ENCODE measurements at regions not wholly inside any gene's neighbourhood (a gene's known extent, or its start where the extent isn't known, plus 50 kb on each side); places are given as distances from the start of the nearest gene placed in this dataset.

DNA sequence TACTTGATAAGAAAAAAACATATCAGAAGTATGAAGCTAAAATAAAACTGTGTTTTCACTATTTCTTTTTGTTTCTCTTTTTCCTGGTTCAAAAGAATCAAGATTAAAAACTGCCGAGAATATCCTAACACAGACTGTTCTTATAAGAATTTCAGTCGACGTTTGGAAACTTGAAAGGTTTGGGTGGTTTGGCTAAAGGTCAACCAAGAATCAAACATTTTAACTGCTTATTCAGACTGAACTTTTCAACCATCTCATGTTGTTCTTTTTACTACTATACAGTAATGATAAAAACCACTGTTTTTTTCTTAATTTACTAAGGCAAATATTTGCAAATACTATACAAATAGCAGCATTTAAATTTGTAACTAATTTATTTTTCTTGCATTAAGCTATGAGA, 308.5 kb upstream of the TFPI start:
- WGBS, 2 donors, result 43 to 66% methylated on average over 3 of the region's 3 CpGs
- peak in 1 of 3 donors; percentile 16 for DNase-seq
- no peak for TF ChIP-seq CTCF (IDR thresholded peaks at IDR 0.05; ENCODE audit: control extremely low read depth, extremely low read depth)
- H3K27me3 ChIP-seq (ENCODE audit: control insufficient read depth in 3 of 3, insufficient read depth in 3 of 3, low read length in 2 of 3), result no peaks in the 10 kb centered on the region
- H3K4me3 ChIP-seq, result no peak overlapping the region
- H3K9ac ChIP-seq (ENCODE audit: insufficient read depth in 1 of 2, low read length in 2 of 2), result no peak overlapping the region
- no peaks in the 10 kb centered on the region for H3K36me3 ChIP-seq (ENCODE audit: control insufficient read depth in 4 of 4, insufficient read depth in 4 of 4, low read length in 4 of 4)
- no peak for ATAC-seq (ENCODE audit: insufficient read depth, low FRiP score)
- H3K4me1 ChIP-seq (ENCODE audit: control insufficient read depth in 5 of 5, insufficient read depth in 5 of 5, low read length in 5 of 5), result peaks cover 0 to 29% (median 0%) of the 10 kb centered on the region in 5 donors
- H3K27ac ChIP-seq (ENCODE audit: low read depth in 1 of 2, low read length in 1 of 2), result no peak overlapping the region
- peaks cover 0 to under 1% (median 0%) of the 10 kb centered on the region in 4 donors for H3K9me3 ChIP-seq (ENCODE audit: control insufficient read depth in 4 of 4, insufficient read depth in 3 of 4, low read length in 3 of 4)

- no peaks in the 10 kb centered on the region for H3K36me3 ChIP-seq (ENCODE audit: control insufficient read depth in 4 of 4, insufficient read depth in 4 of 4, low read length in 4 of 4)
- no peak for TF ChIP-seq CTCF (IDR thresholded peaks at IDR 0.05; ENCODE audit: control extremely low read depth, extremely low read depth)
- no peak overlapping the region for H3K9ac ChIP-seq (ENCODE audit: insufficient read depth in 1 of 2, low read length in 2 of 2)
- peaks cover 0 to 13% (median 0%) of the 10 kb centered on the region in 5 donors for H3K4me1 ChIP-seq (ENCODE audit: control insufficient read depth in 5 of 5, insufficient read depth in 5 of 5, low read length in 5 of 5)
- no peak overlapping the region for H3K4me3 ChIP-seq
- DNase-seq, result no peak
- H3K27me3 ChIP-seq (ENCODE audit: control insufficient read depth in 3 of 3, insufficient read depth in 3 of 3, low read length in 2 of 3), result no peaks in the 10 kb centered on the region
- ATAC-seq (ENCODE audit: insufficient read depth, low FRiP score), result no peak
- WGBS, 2 donors, result 91 to 93% methylated on average over 4 of the region's 4 CpGs
- H3K27ac ChIP-seq (ENCODE audit: low read depth in 1 of 2, low read length in 1 of 2), result no peak overlapping the region
- H3K9me3 ChIP-seq (ENCODE audit: control insufficient read depth in 4 of 4, insufficient read depth in 3 of 4, low read length in 3 of 4), result peaks cover 0 to 4% (median 0%) of the 10 kb centered on the region in 4 donors
Observed at GRCh38 chr2:187865025-187865424, 310.8 kb upstream of the TFPI start.

GRCh38 chr2:187867165-187867564, 312.9 kb upstream of the TFPI start:
- 92 to 93% methylated on average over 8 of the region's 8 CpGs for WGBS, 2 donors

More at GRCh38 chr2:187867165-187867564, 312.9 kb upstream of the TFPI start:
- no peaks in the 10 kb centered on the region for H3K27me3 ChIP-seq (ENCODE audit: control insufficient read depth in 3 of 3, insufficient read depth in 3 of 3, low read length in 2 of 3)
- peaks cover 0 to 10% (median 0%) of the 10 kb centered on the region in 5 donors for H3K4me1 ChIP-seq (ENCODE audit: control insufficient read depth in 5 of 5, insufficient read depth in 5 of 5, low read length in 5 of 5)
- no peak overlapping the region for H3K4me3 ChIP-seq
- H3K36me3 ChIP-seq (ENCODE audit: control insufficient read depth in 4 of 4, insufficient read depth in 4 of 4, low read length in 4 of 4), result no peaks in the 10 kb centered on the region
- no peak overlapping the region for H3K9ac ChIP-seq (ENCODE audit: insufficient read depth in 1 of 2, low read length in 2 of 2)
- no peak overlapping the region for H3K27ac ChIP-seq (ENCODE audit: low read depth in 1 of 2, low read length in 1 of 2)
- TF ChIP-seq CTCF (IDR thresholded peaks at IDR 0.05; ENCODE audit: control extremely low read depth, extremely low read depth), result no peak
- ATAC-seq (ENCODE audit: insufficient read depth, low FRiP score) (no peak), DNase-seq (no peak)
- H3K9me3 ChIP-seq (ENCODE audit: control insufficient read depth in 4 of 4, insufficient read depth in 3 of 4, low read length in 3 of 4), result peaks cover 0 to 4% (median 0%) of the 10 kb centered on the region in 4 donors

All from lung (tissue), 11 donors.